GM12872 (cell line): ENCODE measurements at regions not wholly inside any gene's neighbourhood (a gene's known extent, or its start where the extent isn't known, plus 50 kb on each side); places are given as distances from the start of the nearest gene placed in this dataset.

Experiments used
- TF ChIP-seq, protein P1 (sequence below): IDR thresholded peaks from 3 replicates; pipeline ENCODE4 v1.5.1; 2011; ENCODE audit warnings: low read depth, mild to moderate bottlenecking, low read length, moderate library complexity; ENCODE audit not compliant: insufficient read depth

GRCh38 chr2:61774351-61774750, 79.5 kb downstream of the FAM161A start:
- TF ChIP-seq, protein P1, sequence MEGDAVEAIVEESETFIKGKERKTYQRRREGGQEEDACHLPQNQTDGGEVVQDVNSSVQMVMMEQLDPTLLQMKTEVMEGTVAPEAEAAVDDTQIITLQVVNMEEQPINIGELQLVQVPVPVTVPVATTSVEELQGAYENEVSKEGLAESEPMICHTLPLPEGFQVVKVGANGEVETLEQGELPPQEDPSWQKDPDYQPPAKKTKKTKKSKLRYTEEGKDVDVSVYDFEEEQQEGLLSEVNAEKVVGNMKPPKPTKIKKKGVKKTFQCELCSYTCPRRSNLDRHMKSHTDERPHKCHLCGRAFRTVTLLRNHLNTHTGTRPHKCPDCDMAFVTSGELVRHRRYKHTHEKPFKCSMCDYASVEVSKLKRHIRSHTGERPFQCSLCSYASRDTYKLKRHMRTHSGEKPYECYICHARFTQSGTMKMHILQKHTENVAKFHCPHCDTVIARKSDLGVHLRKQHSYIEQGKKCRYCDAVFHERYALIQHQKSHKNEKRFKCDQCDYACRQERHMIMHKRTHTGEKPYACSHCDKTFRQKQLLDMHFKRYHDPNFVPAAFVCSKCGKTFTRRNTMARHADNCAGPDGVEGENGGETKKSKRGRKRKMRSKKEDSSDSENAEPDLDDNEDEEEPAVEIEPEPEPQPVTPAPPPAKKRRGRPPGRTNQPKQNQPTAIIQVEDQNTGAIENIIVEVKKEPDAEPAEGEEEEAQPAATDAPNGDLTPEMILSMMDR, result no peak

- TF ChIP-seq, protein P1, result no peak
Observed at GRCh38 chr2:61771904-61772845, 81.7 kb downstream of the FAM161A start.

GRCh38 chr2:61770746-61771145, 83.1 kb downstream of the FAM161A start:
- TF ChIP-seq, protein P1, result no peak

DNA sequence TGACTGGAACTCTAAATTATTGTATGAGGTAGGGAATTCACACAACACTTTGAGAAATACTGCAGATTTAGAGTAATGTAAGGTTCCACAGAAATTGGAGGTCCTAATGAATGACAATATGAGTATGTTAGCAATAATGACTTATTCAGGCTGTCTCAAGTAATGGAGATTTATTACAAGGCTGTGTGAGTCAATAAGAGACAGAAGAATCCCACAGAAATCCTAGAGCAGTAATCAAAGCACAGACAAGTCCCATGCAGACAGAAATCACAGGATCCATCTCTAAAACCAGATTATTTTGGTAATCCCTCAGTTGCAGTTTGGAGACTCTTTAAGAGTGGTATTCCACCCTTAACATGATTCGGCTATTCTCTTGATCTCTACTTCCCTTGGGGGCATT, 83.6 kb downstream of the FAM161A start:
- TF ChIP-seq, protein P1, result no peak

- TF ChIP-seq, protein P1, result no peak
Observed at GRCh38 chr2:61769093-61769675, 84.7 kb downstream of the FAM161A start.

GRCh38 chr2:61764035-61764800, 89.6 kb downstream of the FAM161A start:
- TF ChIP-seq, protein P1, result no peak

DNA sequence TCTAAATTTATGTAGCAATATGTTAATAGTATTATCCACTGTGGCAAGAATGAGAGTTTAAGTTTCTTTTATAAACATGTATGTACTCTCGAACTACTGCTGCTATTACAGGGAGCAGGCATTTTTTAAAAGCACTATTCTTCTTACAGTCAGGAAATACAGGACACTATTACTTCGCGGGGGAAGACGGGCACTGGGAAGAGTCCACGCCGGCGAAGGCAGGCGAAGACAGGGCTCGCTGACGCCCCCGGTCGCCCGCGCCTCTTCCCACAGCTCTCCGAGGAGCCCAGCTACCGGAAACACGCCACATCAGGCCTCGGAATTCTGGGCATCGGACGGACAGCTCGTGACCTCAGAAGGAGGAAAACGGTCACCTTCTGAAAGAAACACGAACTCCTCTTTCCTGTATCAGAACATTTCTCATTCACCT, 90.2 kb downstream of the FAM161A start:
- TF ChIP-seq, protein P1, result no peak
